ENCODE measurements at regions not wholly inside any gene's neighbourhood (a gene's known extent, or its start where the extent isn't known, plus 50 kb on each side); places are given as distances from the start of the nearest gene placed in this dataset.

DNA sequence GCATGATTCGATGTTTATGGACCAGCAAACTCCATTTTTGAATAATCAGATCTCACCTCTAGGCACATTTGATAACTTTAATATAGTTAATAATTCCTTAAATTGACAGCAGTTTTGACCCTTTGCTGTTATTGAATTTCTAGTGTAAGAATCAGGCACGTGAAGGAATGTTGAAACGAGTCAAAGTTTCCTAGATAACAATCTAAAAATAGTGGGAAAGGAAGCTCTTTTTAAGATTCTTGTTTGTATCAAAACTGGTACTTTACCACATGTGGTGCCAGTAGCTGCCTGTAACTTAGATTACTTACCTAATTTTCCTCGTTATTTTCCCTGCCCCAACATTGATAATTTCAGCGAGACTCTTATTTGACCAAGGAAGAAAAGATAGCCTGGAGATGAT lies 757.8 kb upstream of the KCND2 start:
- in situ Hi-C loops (cut with MboI; ENCODE audit: low sequenced_read_pairs in 4 of 4), result no loop called here
- no peak for ATAC-seq

GRCh38 chr7:119515962-119516361 lies 757.0 kb upstream of the KCND2 start:
- H3K36me3 ChIP-seq, result no peaks in the 10 kb centered on the region
- TF ChIP-seq POLR2A (IDR thresholded peaks at IDR 0.05) (no peak), CTCF (IDR thresholded peaks at IDR 0.05 in 4 of 5, conservative IDR thresholded peaks at IDR 0.05 in 1 of 5) (no peak)
- H3K9me3 ChIP-seq, result no peaks in the 10 kb centered on the region
- no peaks in the 10 kb centered on the region for H3K4me1 ChIP-seq
- H3K27me3 ChIP-seq, result no peaks in the 10 kb centered on the region
- no peak for DNase-seq
- ATAC-seq, result no peak
- no peak overlapping the region for H3K4me3 ChIP-seq
- intact Hi-C loops (cut with DNase I; ENCODE audit: low total_unique reads) (no loop called here), in situ Hi-C loops (cut with MboI; ENCODE audit: low sequenced_read_pairs in 4 of 4) (no loop called here)
- no peak overlapping the region for H3K27ac ChIP-seq

More for the DNA sequence above, 757.8 kb upstream of the KCND2 start:
- no peak overlapping the region for H3K27ac ChIP-seq
- no peak overlapping the region for H3K4me3 ChIP-seq
- intact Hi-C loops (cut with DNase I; ENCODE audit: low total_unique reads), result no loop called here
- TF ChIP-seq CTCF (IDR thresholded peaks at IDR 0.05 in 4 of 5, conservative IDR thresholded peaks at IDR 0.05 in 1 of 5) (no peak), POLR2A (IDR thresholded peaks at IDR 0.05) (no peak)
- no peaks in the 10 kb centered on the region for H3K9me3 ChIP-seq
- no peak for DNase-seq
- no peaks in the 10 kb centered on the region for H3K4me1 ChIP-seq
- H3K36me3 ChIP-seq, result no peaks in the 10 kb centered on the region
- no peaks in the 10 kb centered on the region for H3K27me3 ChIP-seq

GRCh38 chr7:119522263-119522662 lies 750.7 kb upstream of the KCND2 start:
- no peaks in the 10 kb centered on the region for H3K36me3 ChIP-seq
- no peak for TF ChIP-seq CTCF (IDR thresholded peaks at IDR 0.05 in 4 of 5, conservative IDR thresholded peaks at IDR 0.05 in 1 of 5)
- no peak for ATAC-seq
- H3K27ac ChIP-seq, result no peak overlapping the region
- no peaks in the 10 kb centered on the region for H3K9me3 ChIP-seq
- intact Hi-C loops (cut with DNase I; ENCODE audit: low total_unique reads), result no loop called here
- no peak overlapping the region for H3K4me3 ChIP-seq
- no peaks in the 10 kb centered on the region for H3K4me1 ChIP-seq
- DNase-seq, result no peak
- no peaks in the 10 kb centered on the region for H3K27me3 ChIP-seq
- in situ Hi-C loops (cut with MboI; ENCODE audit: low sequenced_read_pairs in 4 of 4), result no loop called here

- DNase-seq (no peak), ATAC-seq (no peak)
- intact Hi-C loops (cut with DNase I; ENCODE audit: low total_unique reads) (no loop called here), in situ Hi-C loops (cut with MboI; ENCODE audit: low sequenced_read_pairs in 4 of 4) (no loop called here)
- no peak overlapping the region for H3K4me3 ChIP-seq
- H3K4me1 ChIP-seq, result no peaks in the 10 kb centered on the region
- H3K9me3 ChIP-seq, result no peaks in the 10 kb centered on the region
- H3K27me3 ChIP-seq, result no peaks in the 10 kb centered on the region
- no peak overlapping the region for H3K27ac ChIP-seq
- TF ChIP-seq CTCF (IDR thresholded peaks at IDR 0.05 in 4 of 5, conservative IDR thresholded peaks at IDR 0.05 in 1 of 5), result no peak
- TF ChIP-seq POLR2A (IDR thresholded peaks at IDR 0.05), result no peak
- H3K36me3 ChIP-seq, result no peaks in the 10 kb centered on the region
Measured at GRCh38 chr7:119522698-119523097, 750.3 kb upstream of the KCND2 start.

DNA sequence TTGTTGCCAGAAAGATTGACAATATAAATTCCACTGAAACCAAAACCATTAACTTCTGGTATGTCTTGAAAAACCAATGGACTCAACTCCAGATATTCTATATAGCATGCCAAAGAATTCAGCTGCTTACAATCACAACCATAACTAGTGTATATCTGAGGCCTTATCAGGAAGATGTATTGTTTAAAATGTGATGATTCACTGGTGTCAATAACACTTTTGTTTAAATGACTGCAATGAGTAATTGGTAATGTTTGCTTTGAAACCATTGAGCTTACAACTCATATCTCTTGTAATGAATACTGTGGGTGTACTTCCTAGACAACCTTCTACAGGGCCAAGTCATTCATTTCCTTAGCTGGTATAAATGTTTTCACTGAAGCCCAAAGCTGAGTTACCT lies 727.9 kb upstream of the KCND2 start:
- no peaks in the 10 kb centered on the region for H3K27me3 ChIP-seq
- ATAC-seq (no peak), DNase-seq (no peak)
- intact Hi-C loops (cut with DNase I; ENCODE audit: low total_unique reads) (no loop called here), in situ Hi-C loops (cut with MboI; ENCODE audit: low sequenced_read_pairs in 4 of 4) (no loop called here)
- H3K36me3 ChIP-seq, result no peaks in the 10 kb centered on the region
- no peaks in the 10 kb centered on the region for H3K4me1 ChIP-seq
- no peaks in the 10 kb centered on the region for H3K9me3 ChIP-seq
- no peak overlapping the region for H3K4me3 ChIP-seq
- no peak overlapping the region for H3K27ac ChIP-seq
- TF ChIP-seq CTCF (IDR thresholded peaks at IDR 0.05 in 4 of 5, conservative IDR thresholded peaks at IDR 0.05 in 1 of 5) (no peak), POLR2A (IDR thresholded peaks at IDR 0.05) (no peak)

Data from gastrocnemius medialis (tissue), 4 donors.